ENCODE measurements at regions not wholly inside any gene's neighbourhood (a gene's known extent, or its start where the extent isn't known, plus 50 kb on each side); places are given as distances from the start of the nearest gene placed in this dataset.

GRCh38 chr13:83178008-83178407 lies 704.3 kb downstream of the SLITRK1 start:
- TF ChIP-seq CTCF (IDR thresholded peaks at IDR 0.05) (no peak), EZH2 (IDR thresholded peaks at IDR 0.05; ENCODE audit: borderline replicate concordance, insufficient read depth, low read depth, low read length, poor library complexity, severe bottlenecking) (no peak)
